ENCODE measurements at regions not wholly inside any gene's neighbourhood (a gene's known extent, or its start where the extent isn't known, plus 50 kb on each side); places are given as distances from the start of the nearest gene placed in this dataset.

- H3K4me3 ChIP-seq (replicated peaks; ENCODE audit: low read depth, low read length), result no peak overlapping the region
- peak; percentile 9 for DNase-seq (ENCODE audit: extremely low read depth, low read depth)
- no peak for TF ChIP-seq CTCF (IDR thresholded peaks at IDR 0.05; ENCODE audit: low read depth, low read length, missing control alignments)
These were observed 494.5 kb upstream of the PBX1 start for GRCh38 chr1:164064501-164064900.

GRCh38 chr1:164071288-164071687, 487.7 kb upstream of the PBX1 start:
- no peak for TF ChIP-seq CTCF (IDR thresholded peaks at IDR 0.05; ENCODE audit: low read depth, low read length, missing control alignments)
- no peak overlapping the region for H3K4me3 ChIP-seq (replicated peaks; ENCODE audit: low read depth, low read length)
- no peak for DNase-seq (ENCODE audit: extremely low read depth, low read depth)

- no peak overlapping the region for H3K4me3 ChIP-seq (replicated peaks; ENCODE audit: low read depth, low read length)
- no peak for DNase-seq (ENCODE audit: extremely low read depth, low read depth)
- TF ChIP-seq CTCF (IDR thresholded peaks at IDR 0.05; ENCODE audit: low read depth, low read length, missing control alignments), result no peak
These were observed 472.2 kb upstream of the PBX1 start for GRCh38 chr1:164086832-164087231.

- DNase-seq (ENCODE audit: extremely low read depth, low read depth), result no peak
- no peak overlapping the region for H3K4me3 ChIP-seq (replicated peaks; ENCODE audit: low read depth, low read length)
- TF ChIP-seq CTCF (IDR thresholded peaks at IDR 0.05; ENCODE audit: low read depth, low read length, missing control alignments), result no peak
These were observed 471.0 kb upstream of the PBX1 start for GRCh38 chr1:164087906-164088453.

GRCh38 chr1:164092603-164093353, 466.2 kb upstream of the PBX1 start:
- no peak overlapping the region for H3K4me3 ChIP-seq (replicated peaks; ENCODE audit: low read depth, low read length)
- peak; percentile 45 for TF ChIP-seq CTCF (IDR thresholded peaks at IDR 0.05; ENCODE audit: low read depth, low read length, missing control alignments)
- DNase-seq (ENCODE audit: extremely low read depth, low read depth), result no peak

- no peak for TF ChIP-seq CTCF (IDR thresholded peaks at IDR 0.05; ENCODE audit: low read depth, low read length, missing control alignments)
- DNase-seq (ENCODE audit: extremely low read depth, low read depth), result no peak
These were observed 465.4 kb upstream of the PBX1 start for GRCh38 chr1:164093543-164093942.

More at GRCh38 chr1:164093543-164093942, 465.4 kb upstream of the PBX1 start:
- H3K4me3 ChIP-seq (replicated peaks; ENCODE audit: low read depth, low read length), result no peak overlapping the region
